Thymus (tissue), 11 donors: ENCODE measurements at regions not wholly inside any gene's neighbourhood (a gene's known extent, or its start where the extent isn't known, plus 50 kb on each side); places are given as distances from the start of the nearest gene placed in this dataset.

ENCODE experiments used
- DNase-seq, 9 donors: peaks; one replicate each; pipeline ENCODE4 v3.0.0-alpha.2; 2013; ENCODE audit warnings: low spot score in 9 of 9, low read depth in 6 of 9, missing footprints in 1 of 9
- H3K27ac ChIP-seq, 2 donors: one replicate each; pipeline ENCODE4 v1.5.1; 2013; ENCODE audit warnings: control low read depth in 1 of 2, low read depth in 1 of 2, low read length in 1 of 2, mild to moderate bottlenecking in 1 of 2, moderate library complexity in 1 of 2
- H3K27me3 ChIP-seq, 2 donors: one replicate each; pipeline ENCODE4 v1.5.1; 2013; ENCODE audit warnings: low read length in 1 of 2; ENCODE audit not compliant: control insufficient read depth in 2 of 2, insufficient read depth in 1 of 2
- H3K36me3 ChIP-seq, 2 donors: one replicate each; pipeline ENCODE4 v1.5.1; 2013; ENCODE audit warnings: low read length in 1 of 2, mild to moderate bottlenecking in 1 of 2, moderate library complexity in 1 of 2; ENCODE audit not compliant: control insufficient read depth in 2 of 2, insufficient read depth in 2 of 2
- H3K4me1 ChIP-seq, 2 donors: one replicate each; pipeline ENCODE4 v1.5.1; 2013; ENCODE audit warnings: low read length in 2 of 2; ENCODE audit not compliant: control insufficient read depth in 2 of 2, insufficient read depth in 2 of 2
- H3K4me3 ChIP-seq, 2 donors: one replicate each; pipeline ENCODE4 v1.5.1; 2013; ENCODE audit warnings: low read length in 2 of 2, control low read depth in 1 of 2, mild to moderate bottlenecking in 1 of 2
- H3K9me3 ChIP-seq, 2 donors: one replicate each; pipeline ENCODE4 v1.5.1; 2013; ENCODE audit warnings: low read length in 1 of 2, mild to moderate bottlenecking in 1 of 2; ENCODE audit not compliant: control insufficient read depth in 2 of 2, insufficient read depth in 1 of 2
- WGBS: extraction: QIAGEN DNeasy Blood & Tissue Kit; methylation state at CpG from one replicate; pipeline ENCODE4 v1.1.7; 2013; 5-methylcytosine and 5-hydroxymethylcytosine counted together
- donor health status: healthy.

DNA sequence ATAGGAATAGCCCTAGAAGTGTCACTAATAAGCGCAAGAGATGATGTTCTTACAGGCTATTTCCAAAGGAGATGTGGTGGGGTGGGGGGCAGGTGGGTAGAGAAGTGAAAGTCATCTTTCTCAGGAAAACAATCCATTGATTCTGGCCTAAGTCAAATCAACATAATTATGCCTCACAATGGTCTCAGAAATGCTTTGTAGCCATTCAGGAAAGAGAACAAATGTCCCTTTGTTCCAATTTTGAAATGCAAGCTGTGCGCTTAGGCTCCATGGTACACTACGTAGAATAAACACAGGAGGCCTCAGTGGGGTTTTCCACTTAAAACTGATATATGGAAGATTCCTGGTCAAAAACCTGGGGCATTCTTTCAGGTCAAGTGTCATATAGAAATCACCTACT lies 529.9 kb upstream of the KLHL29 start:
- H3K36me3 ChIP-seq = no peaks in the 10 kb centered on the region
- no peak overlapping the region for H3K27ac ChIP-seq
- peaks cover 2 to 3% of the 10 kb centered on the region in 2 donors for H3K9me3 ChIP-seq
- no peak overlapping the region for H3K4me3 ChIP-seq
- H3K27me3 ChIP-seq = no peaks in the 10 kb centered on the region
- no peak for DNase-seq
- 93% methylated on average over 3 of the region's 3 CpGs for WGBS
- no peaks in the 10 kb centered on the region for H3K4me1 ChIP-seq

DNA sequence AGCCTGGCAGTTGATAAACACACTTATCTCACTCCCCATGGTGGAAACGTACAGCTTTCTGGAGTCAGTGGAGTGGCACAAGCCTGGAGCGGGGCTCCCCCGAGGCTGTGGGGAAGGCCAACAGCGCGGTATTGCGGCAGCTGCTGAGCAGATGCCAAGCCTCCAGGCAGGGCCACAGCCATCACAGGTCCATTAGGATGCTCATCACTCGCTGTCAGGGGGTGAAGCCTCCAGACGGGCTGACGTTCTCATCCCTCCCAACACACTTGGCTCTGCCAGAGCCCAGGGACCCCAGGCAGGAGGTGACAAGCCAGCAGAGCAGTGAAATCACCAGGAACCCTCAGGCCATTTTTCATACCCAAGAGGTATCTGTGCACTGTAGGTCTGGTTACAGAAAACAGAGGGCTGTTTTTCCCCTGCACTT lies 529.2 kb upstream of the KLHL29 start:
- DNase-seq = no peak

DNA sequence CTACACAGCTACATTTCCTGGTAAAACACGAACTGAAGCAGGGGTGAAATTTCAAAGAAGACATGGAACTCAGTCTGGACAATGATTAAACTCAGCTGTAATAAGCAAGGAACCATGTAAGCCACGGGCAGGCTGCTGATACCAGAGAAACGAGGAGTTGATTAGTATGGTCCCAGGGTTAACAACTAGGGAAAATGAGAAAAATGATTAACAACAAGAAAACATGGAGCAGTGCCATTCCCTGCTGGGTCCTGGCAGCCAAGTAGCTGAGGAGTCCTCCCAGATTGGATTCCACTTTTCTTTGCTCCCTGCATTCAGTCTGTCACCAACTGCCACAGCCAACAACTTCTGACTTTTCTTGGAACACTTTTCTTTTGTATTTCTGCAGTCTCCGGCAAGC lies 517.0 kb upstream of the KLHL29 start:
- no peak overlapping the region for H3K4me3 ChIP-seq
- no peaks in the 10 kb centered on the region for H3K36me3 ChIP-seq
- WGBS = 77% methylated on average over 4 of the region's 4 CpGs
- no peak for DNase-seq
- H3K9me3 ChIP-seq = no peaks in the 10 kb centered on the region
- no peaks in the 10 kb centered on the region for H3K27me3 ChIP-seq
- H3K27ac ChIP-seq = no peak overlapping the region
- no peaks in the 10 kb centered on the region for H3K4me1 ChIP-seq

More for the DNA sequence above, 529.2 kb upstream of the KLHL29 start:
- no peaks in the 10 kb centered on the region for H3K27me3 ChIP-seq
- 90% methylated on average over 9 of the region's 9 CpGs for WGBS
- H3K9me3 ChIP-seq = peaks cover 2 to 3% of the 10 kb centered on the region in 2 donors
- H3K36me3 ChIP-seq = no peaks in the 10 kb centered on the region
- no peak overlapping the region for H3K4me3 ChIP-seq
- H3K27ac ChIP-seq = no peak overlapping the region
- no peaks in the 10 kb centered on the region for H3K4me1 ChIP-seq

DNA sequence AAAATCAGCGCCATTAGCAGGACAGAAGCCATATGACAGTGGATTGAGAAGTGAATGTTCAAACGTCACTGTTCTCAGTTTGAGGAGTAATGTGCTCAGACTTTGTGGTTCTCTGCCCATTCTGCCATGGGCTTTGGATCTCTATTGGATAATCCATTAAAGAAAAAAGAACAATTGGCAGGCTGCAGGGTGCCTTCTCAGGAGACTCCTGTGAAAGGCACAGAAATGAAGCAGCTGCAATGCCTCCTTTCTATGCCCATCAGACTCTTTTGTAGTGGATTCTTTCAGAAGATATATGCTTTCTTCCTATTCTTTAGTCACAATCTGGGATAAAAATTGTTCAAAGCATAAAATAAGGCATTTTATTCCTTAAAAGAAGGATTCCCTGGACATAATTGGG lies 506.9 kb upstream of the KLHL29 start:
- Histone ChIP-seq H3K4me3 (no peak overlapping the region), H3K36me3 (no peaks in the 10 kb centered on the region), H3K4me1 (no peaks in the 10 kb centered on the region), H3K27ac (no peak overlapping the region), H3K9me3 (no peaks in the 10 kb centered on the region), H3K27me3 (no peaks in the 10 kb centered on the region)
- WGBS = 93% methylated on average over 2 of the region's 2 CpGs
- DNase-seq = no peak

DNA sequence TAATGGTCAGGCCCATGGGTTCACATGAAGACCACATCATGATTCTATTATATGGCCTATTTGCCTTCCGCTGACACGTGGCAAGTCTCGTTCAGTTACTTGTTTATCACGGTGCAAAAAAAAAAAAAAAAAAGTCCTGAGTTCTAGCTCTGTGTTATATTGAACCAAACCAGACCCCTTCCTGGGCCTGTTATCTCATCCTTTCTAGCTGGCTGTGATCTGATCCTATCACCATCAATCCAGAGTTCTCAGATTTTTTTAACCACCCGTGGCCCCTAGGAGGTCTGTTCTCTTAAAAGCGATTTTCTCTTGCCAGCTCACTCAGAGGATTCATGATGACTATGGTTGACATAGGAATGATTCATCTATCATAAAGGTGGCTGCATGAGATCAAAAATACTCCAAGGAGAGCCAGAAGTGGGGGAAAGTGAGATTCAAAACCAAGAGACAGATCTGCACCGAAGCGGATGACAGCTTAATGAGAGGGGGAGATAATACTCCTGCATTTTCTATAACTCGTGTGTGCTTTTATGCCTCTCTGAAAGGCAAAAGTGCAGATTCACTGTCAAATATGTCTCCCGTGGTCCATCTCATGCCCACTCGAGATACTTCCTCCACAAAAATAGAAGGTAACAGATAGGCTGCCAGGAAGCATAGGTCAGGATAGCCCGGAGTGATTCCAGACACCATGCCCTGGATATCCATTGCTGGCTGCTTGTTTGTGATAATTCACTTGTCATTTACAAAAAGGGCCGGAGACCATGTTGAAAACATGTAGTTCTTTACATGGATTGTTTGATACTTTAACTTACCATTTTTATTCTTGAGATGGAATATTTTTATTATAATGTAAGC lies 505.7 kb upstream of the KLHL29 start:
- DNase-seq = no peak
- H3K4me1 ChIP-seq = no peaks in the 10 kb centered on the region
- no peaks in the 10 kb centered on the region for H3K27me3 ChIP-seq
- WGBS = 82% methylated on average over 13 of the region's 13 CpGs
- H3K36me3 ChIP-seq = no peaks in the 10 kb centered on the region
- no peak overlapping the region for H3K27ac ChIP-seq
- H3K9me3 ChIP-seq = no peaks in the 10 kb centered on the region
- no peak overlapping the region for H3K4me3 ChIP-seq

DNA sequence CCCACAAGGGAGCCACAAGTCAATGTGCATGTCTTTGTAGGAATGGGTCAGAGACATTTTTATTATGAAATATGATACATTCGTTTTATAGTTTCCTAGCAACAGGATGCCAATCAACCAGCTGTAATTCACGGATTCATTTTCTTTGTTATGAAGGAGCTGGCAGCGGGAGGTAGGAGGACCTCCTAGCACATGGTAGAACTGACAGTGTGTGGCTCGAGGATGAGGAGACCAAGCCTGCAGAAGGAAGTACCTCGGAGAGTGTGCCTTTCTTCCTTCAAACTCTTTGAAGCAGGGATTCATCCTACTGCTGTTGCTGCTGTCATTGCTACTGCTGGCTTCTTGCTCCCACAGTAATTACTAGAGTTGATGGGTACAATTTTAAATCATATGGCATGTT lies 504.8 kb upstream of the KLHL29 start:
- DNase-seq = no peak
- H3K4me1 ChIP-seq = no peaks in the 10 kb centered on the region
- WGBS = 86% methylated on average over 5 of the region's 5 CpGs
- H3K36me3 ChIP-seq = no peaks in the 10 kb centered on the region
- H3K27ac ChIP-seq = no peak overlapping the region
- H3K27me3 ChIP-seq = no peaks in the 10 kb centered on the region
- H3K9me3 ChIP-seq = no peaks in the 10 kb centered on the region
- H3K4me3 ChIP-seq = no peak overlapping the region

DNA sequence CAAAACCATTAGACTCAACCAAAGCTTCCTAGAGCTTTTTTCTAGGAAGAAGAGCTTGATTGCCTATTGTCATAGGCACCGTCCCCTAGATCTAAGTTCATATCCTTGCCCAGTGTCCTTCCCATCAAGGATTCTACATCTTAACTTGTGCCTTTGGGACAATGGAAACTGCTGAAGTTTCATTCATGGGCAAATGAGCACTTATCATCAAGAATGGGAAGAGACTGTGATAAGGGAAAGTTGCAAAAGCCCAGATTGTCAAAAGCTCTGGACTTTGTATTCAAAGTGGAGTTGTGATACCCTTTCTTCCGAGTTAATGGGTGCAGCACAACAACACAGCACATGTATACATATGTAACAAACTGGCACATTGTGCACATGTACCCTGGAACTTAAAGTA lies 503.0 kb upstream of the KLHL29 start:
- WGBS = 86% methylated on average over 2 of the region's 2 CpGs

DNA sequence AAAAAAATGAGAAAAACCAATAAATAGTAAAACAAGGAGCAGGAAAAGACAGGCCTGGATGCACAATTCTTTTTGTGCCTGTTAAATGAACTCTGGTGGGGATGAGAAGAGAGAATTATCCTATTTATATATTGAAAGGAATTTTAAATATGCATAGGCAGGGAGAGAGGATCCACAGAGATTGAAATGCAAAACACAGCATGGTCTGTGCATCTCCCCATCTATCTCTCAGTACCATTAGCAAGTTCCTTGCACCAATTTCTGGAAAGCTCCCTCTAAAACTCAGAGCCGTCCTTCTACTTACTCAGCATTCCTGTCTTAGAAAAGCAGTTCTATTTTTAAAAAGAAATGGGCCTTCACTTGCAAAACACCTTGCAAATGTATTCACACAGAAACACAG lies 502.3 kb upstream of the KLHL29 start:
- no peaks in the 10 kb centered on the region for H3K36me3 ChIP-seq
- 74% methylated on average over 1 of the region's 1 CpG for WGBS
- H3K9me3 ChIP-seq = no peaks in the 10 kb centered on the region
- H3K4me1 ChIP-seq = no peaks in the 10 kb centered on the region
- no peak overlapping the region for H3K4me3 ChIP-seq
- no peak overlapping the region for H3K27ac ChIP-seq
- DNase-seq = no peak
- no peaks in the 10 kb centered on the region for H3K27me3 ChIP-seq

More for the DNA sequence above, 503.0 kb upstream of the KLHL29 start:
- Histone ChIP-seq H3K27ac (no peak overlapping the region), H3K9me3 (no peaks in the 10 kb centered on the region), H3K4me1 (no peaks in the 10 kb centered on the region), H3K27me3 (no peaks in the 10 kb centered on the region), H3K36me3 (no peaks in the 10 kb centered on the region), H3K4me3 (no peak overlapping the region)
- DNase-seq = no peak

DNA sequence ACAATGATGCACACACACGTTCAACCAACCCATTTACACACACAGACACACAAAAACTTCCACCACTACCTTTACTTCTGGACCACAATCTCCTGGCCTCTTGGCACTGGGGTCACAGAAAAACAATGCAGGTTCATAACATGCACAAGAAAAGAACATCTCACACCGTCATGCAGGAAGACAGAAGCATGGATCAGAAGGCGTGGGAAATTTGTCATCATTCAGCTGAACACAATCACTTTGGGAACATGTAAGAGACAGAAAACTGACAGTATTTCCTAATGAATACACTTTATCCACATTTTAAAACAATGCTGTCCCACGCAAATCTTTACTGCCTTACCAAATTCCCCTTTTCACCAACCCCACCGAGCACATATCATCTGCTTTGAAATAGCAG lies 501.9 kb upstream of the KLHL29 start:
- no peak for DNase-seq
- Histone ChIP-seq H3K4me3 (no peak overlapping the region), H3K4me1 (no peaks in the 10 kb centered on the region), H3K27me3 (no peaks in the 10 kb centered on the region), H3K9me3 (no peaks in the 10 kb centered on the region), H3K36me3 (no peaks in the 10 kb centered on the region), H3K27ac (no peak overlapping the region)
- 73% methylated on average over 5 of the region's 5 CpGs for WGBS
